ENCODE measurements at regions not wholly inside any gene's neighbourhood (a gene's known extent, or its start where the extent isn't known, plus 50 kb on each side); places are given as distances from the start of the nearest gene placed in this dataset.

GRCh38 chr7:54398863-54399262, 143.3 kb upstream of the VSTM2A start:
- H3K9me3 ChIP-seq (ENCODE audit: insufficient read depth in 2 of 2, low read depth in 1 of 2, low read length in 1 of 2): no peaks in the 10 kb centered on the region
- CTCF ChIA-PET (ENCODE audit: partially characterized antibody): no interaction called here
- FAIRE-seq: no peak

More at GRCh38 chr7:54398863-54399262, 143.3 kb upstream of the VSTM2A start:
- no peak overlapping the region for H2AK5ac ChIP-seq (ENCODE audit: low read depth, low read length)
- no peak overlapping the region for H2BK12ac ChIP-seq (ENCODE audit: low read depth, low read length)
- no peak overlapping the region for H2BK20ac ChIP-seq (ENCODE audit: low read length)
- H4K20me1 ChIP-seq (replicated peaks in 1 of 2; ENCODE audit: control insufficient read depth in 1 of 2, insufficient read depth in 2 of 2, low read length in 2 of 2): no peaks in the 10 kb centered on the region
- H3K18ac ChIP-seq (ENCODE audit: extremely low read depth, low read length): no peak overlapping the region
- H3K79me2 ChIP-seq (ENCODE audit: control insufficient read depth in 1 of 2, insufficient read depth in 2 of 2, low read length in 2 of 2): no peaks in the 10 kb centered on the region
- no peak overlapping the region for H3K56ac ChIP-seq (replicated peaks; ENCODE audit: insufficient read length, low read depth, low read length)
- H3K4me1 ChIP-seq (replicated peaks in 1 of 4; ENCODE audit: control insufficient read depth in 3 of 4, insufficient read depth in 4 of 4, low read length in 3 of 4): no peaks in the 10 kb centered on the region
- H3K79me1 ChIP-seq (ENCODE audit: low read depth, low read length): no peaks in the 10 kb centered on the region
- H2BK15ac ChIP-seq (ENCODE audit: low read length): no peak overlapping the region
- H4K5ac ChIP-seq (ENCODE audit: insufficient read length, low read depth, low read length): no peak overlapping the region
- no peak overlapping the region for H2BK5ac ChIP-seq (ENCODE audit: low read depth, low read length)
- H3K4ac ChIP-seq (replicated peaks; ENCODE audit: insufficient read length, low read depth, low read length): no peak overlapping the region
- WGBS, 2 experiments (ENCODE audit: extremely low coverage in 1 of 2, insufficient coverage in 1 of 2, insufficient read length in 1 of 2, insufficient replicate concordance in 2 of 2, low coverage in 1 of 2, low lambda C conversion rate in 2 of 2, missing lambda C conversion rate in 1 of 2): 93% methylated on average over 5 of the region's 5 CpGs; no CpG with 5 or more reads in 1 of the 2 experiments
- no peak overlapping the region for H3K4me2 ChIP-seq (ENCODE audit: insufficient read depth in 1 of 2, low read depth in 2 of 2, low read length in 2 of 2)
- no peak overlapping the region for H4K8ac ChIP-seq (ENCODE audit: extremely low read depth, insufficient read depth, low read length)
- H3K23me2 ChIP-seq (ENCODE audit: low read depth, low read length): no peaks in the 10 kb centered on the region
- POLR2A ChIA-PET (ENCODE audit: partially characterized antibody): no interaction called here
- TF ChIP-seq CTCF (IDR thresholded peaks at IDR 0.05; ENCODE audit: control extremely low read depth in 1 of 3, insufficient read depth in 1 of 3, low read depth in 1 of 3, low read length in 3 of 3): no peak
- TF ChIP-seq KDM1A (IDR thresholded peaks at IDR 0.05; ENCODE audit: borderline replicate concordance, low read length): no peak
- no peak for TF ChIP-seq JUN (IDR thresholded peaks at IDR 0.05; ENCODE audit: low read depth, low read length)
- no peak for TF ChIP-seq ATF3 (IDR thresholded peaks at IDR 0.05; ENCODE audit: insufficient read depth, low read depth, low read length)
- TF ChIP-seq HDAC2 (IDR thresholded peaks at IDR 0.05; ENCODE audit: borderline replicate concordance in 1 of 2, low read depth in 2 of 2, low read length in 2 of 2): no peak
- no peak for TF ChIP-seq FOSL1 (IDR thresholded peaks at IDR 0.05; ENCODE audit: insufficient read depth, low read depth, low read length)
- TF ChIP-seq RFX5 (IDR thresholded peaks at IDR 0.05; ENCODE audit: borderline replicate concordance, low read depth, low read length): no peak
- TF ChIP-seq TBP (IDR thresholded peaks at IDR 0.05; ENCODE audit: low read depth, low read length): no peak
- TF ChIP-seq E2F6 (IDR thresholded peaks at IDR 0.05): no peak
- TF ChIP-seq POLR2AphosphoS5 (IDR thresholded peaks at IDR 0.05; ENCODE audit: low read depth, low read length): no peak
- no peak overlapping the region for H3K27ac ChIP-seq (ENCODE audit: low read depth, low read length)
- no peak overlapping the region for H3K9ac ChIP-seq (replicated peaks in 1 of 4; ENCODE audit: extremely low read depth in 1 of 4, low read depth in 3 of 4, low read length in 3 of 4)
- H2BK120ac ChIP-seq (replicated peaks; ENCODE audit: low read depth, low read length): no peak overlapping the region
- H4K91ac ChIP-seq (replicated peaks; ENCODE audit: insufficient read length, low read length): no peak overlapping the region
- no peak overlapping the region for H3K4me3 ChIP-seq (ENCODE audit: extremely low read depth in 1 of 4, insufficient read depth in 2 of 4, low read depth in 3 of 4, low read length in 4 of 4)
- H3K23ac ChIP-seq (ENCODE audit: insufficient read length): no peak overlapping the region
- H3K27me3 ChIP-seq (replicated peaks in 1 of 4; ENCODE audit: control insufficient read depth in 3 of 4, extremely low read depth in 1 of 4, insufficient read depth in 3 of 4, low read length in 3 of 4): no peaks in the 10 kb centered on the region
- no peak for DNase-seq (ENCODE audit: low read depth in 1 of 2, low spot score in 2 of 2)
- no peak overlapping the region for H3K14ac ChIP-seq (ENCODE audit: insufficient read length)
- H2AFZ ChIP-seq (ENCODE audit: low read length): no peak overlapping the region
- no peaks in the 10 kb centered on the region for H3K36me3 ChIP-seq (ENCODE audit: control insufficient read depth in 2 of 4, insufficient read depth in 4 of 4, low read length in 3 of 4)

Data from H1 (cell line).